CD4-positive, alpha-beta memory T cell (primary cell): ENCODE measurements at regions not wholly inside any gene's neighbourhood (a gene's known extent, or its start where the extent isn't known, plus 50 kb on each side); places are given as distances from the start of the nearest gene placed in this dataset.

Source experiments
- CTCF ChIA-PET: fragments of 350-600 bp; sonication (Branson Sonifier 250); formaldehyde crosslinking; loops from one replicate; lab custom pipeline; 2021; ENCODE audit warnings: inconsistent platforms; ENCODE audit not compliant: partially characterized antibody; lab: Charles Lee
- POLR2A ChIA-PET: fragments of 350-600 bp; sonication (Branson Sonifier 250); formaldehyde crosslinking; loops from one replicate; lab custom pipeline; 2021; ENCODE audit not compliant: partially characterized antibody; lab: Charles Lee
- DNase-seq, 5 donors: peaks; one replicate each; pipeline versions ENCODE4 v3.0.0 to v3.0.0-alpha.2; 2020 to 2022; ENCODE audit warnings: mixed read lengths in 1 of 5
- H3K27ac ChIP-seq: one replicate; pipeline ENCODE4 v1.7.0; 2013; ENCODE audit warnings: low read depth, low read length
- H3K27me3 ChIP-seq: 2 replicates; pipeline ENCODE4 v1.7.0; 2013; ENCODE audit warnings: mild to moderate bottlenecking, low read length, moderate library complexity; ENCODE audit not compliant: insufficient read depth
- H3K36me3 ChIP-seq: 2 replicates; pipeline ENCODE4 v1.7.0; 2013; ENCODE audit warnings: mild to moderate bottlenecking, low read length, moderate library complexity; ENCODE audit not compliant: insufficient read depth
- H3K4me1 ChIP-seq: 2 replicates; pipeline ENCODE4 v1.7.0; 2013; ENCODE audit warnings: mild to moderate bottlenecking, low read length, moderate library complexity; ENCODE audit not compliant: insufficient read depth
- H3K4me3 ChIP-seq, 2 donors: one replicate each; pipeline ENCODE4 v1.7.0; 2013; ENCODE audit warnings: low read length in 2 of 2, mild to moderate bottlenecking in 1 of 2
- H3K9me3 ChIP-seq, 2 donors: one replicate each; pipeline ENCODE4 v1.7.0; 2013; ENCODE audit warnings: low read length in 2 of 2, control low read depth in 1 of 2; ENCODE audit not compliant: control insufficient read depth in 1 of 2
- H3K27ac Mint-ChIP-seq, 7 donors: one replicate each; pipeline ENCODE4 v1.8.0; 2020 to 2021; ENCODE audit warnings: mixed read lengths in 7 of 7, mild to moderate bottlenecking in 6 of 7, inconsistent platforms in 3 of 7, moderate library complexity in 3 of 7
- H3K27me3 Mint-ChIP-seq, 2 donors: one replicate each; pipeline ENCODE4 v1.8.0; 2020 to 2021; ENCODE audit warnings: mixed read lengths in 2 of 2
- H3K36me3 Mint-ChIP-seq, 2 donors: one replicate each; pipeline ENCODE4 v1.8.0; 2020 to 2021; ENCODE audit warnings: mixed read lengths in 2 of 2, inconsistent platforms in 1 of 2, mild to moderate bottlenecking in 1 of 2
- H3K4me1 Mint-ChIP-seq, 4 donors: one replicate each; pipeline ENCODE4 v1.8.0; 2020 to 2021; ENCODE audit warnings: mixed read lengths in 4 of 4, mild to moderate bottlenecking in 1 of 4
- H3K4me3 Mint-ChIP-seq, 8 donors: one replicate each; pipeline ENCODE4 v1.8.0; 2020 to 2021; ENCODE audit warnings: mixed read lengths in 8 of 8, mild to moderate bottlenecking in 7 of 8, moderate library complexity in 6 of 8, inconsistent platforms in 3 of 8
- H3K9me3 Mint-ChIP-seq, 8 donors: one replicate each; pipeline ENCODE4 v1.8.0; 2020 to 2021; ENCODE audit warnings: mixed read lengths in 8 of 8, mild to moderate bottlenecking in 5 of 8, inconsistent platforms in 3 of 8, moderate library complexity in 1 of 8
- intact Hi-C: fragments of 100-400 bp; cut with micrococcal nuclease; formaldehyde crosslinking; loops from one replicate; pipeline ENCODE4 v1.15.1; 2023

GRCh38 chr14:97850466-97850865 lies 1053.3 kb downstream of the VRK1 start:
- CTCF ChIA-PET, result no interaction called here
- H3K4me1 Mint-ChIP-seq, result no peaks in the 10 kb centered on the region

GRCh38 chr14:97850886-97851285 lies 1053.7 kb downstream of the VRK1 start:
- no peaks in the 10 kb centered on the region for H3K36me3 Mint-ChIP-seq
- no peaks in the 10 kb centered on the region for H3K9me3 Mint-ChIP-seq
- ChIA-PET CTCF (no interaction called here), POLR2A (no interaction called here)
- H3K9me3 ChIP-seq, result no peaks in the 10 kb centered on the region
- H3K4me3 ChIP-seq, result no peak overlapping the region
- no peaks in the 10 kb centered on the region for H3K4me1 Mint-ChIP-seq
- H3K27me3 Mint-ChIP-seq, result peaks cover 0 to 2% of the 10 kb centered on the region in 2 donors
- no peak overlapping the region for H3K4me3 Mint-ChIP-seq
- DNase-seq, result no peak
- H3K4me1 ChIP-seq, result no peaks in the 10 kb centered on the region
- H3K27me3 ChIP-seq, result no peaks in the 10 kb centered on the region
- intact Hi-C loops, result no loop called here
- H3K27ac ChIP-seq, result no peak overlapping the region
- no peak overlapping the region for H3K27ac Mint-ChIP-seq
- H3K36me3 ChIP-seq, result no peaks in the 10 kb centered on the region

More at GRCh38 chr14:97850466-97850865, 1053.3 kb downstream of the VRK1 start:
- no peak overlapping the region for H3K27ac Mint-ChIP-seq
- no peaks in the 10 kb centered on the region for H3K27me3 ChIP-seq
- intact Hi-C loops, result no loop called here
- POLR2A ChIA-PET, result no interaction called here
- no peaks in the 10 kb centered on the region for H3K9me3 ChIP-seq
- H3K4me3 ChIP-seq, result no peak overlapping the region
- peaks cover 0 to 2% of the 10 kb centered on the region in 2 donors for H3K27me3 Mint-ChIP-seq
- no peaks in the 10 kb centered on the region for H3K36me3 Mint-ChIP-seq
- no peak overlapping the region for H3K4me3 Mint-ChIP-seq
- no peaks in the 10 kb centered on the region for H3K9me3 Mint-ChIP-seq
- H3K27ac ChIP-seq, result no peak overlapping the region
- DNase-seq, result no peak
- H3K4me1 ChIP-seq, result no peaks in the 10 kb centered on the region
- no peaks in the 10 kb centered on the region for H3K36me3 ChIP-seq

- H3K4me1 Mint-ChIP-seq, result no peaks in the 10 kb centered on the region
- no peaks in the 10 kb centered on the region for H3K27me3 ChIP-seq
- no peak for DNase-seq
- H3K27ac Mint-ChIP-seq, result no peak overlapping the region
- CTCF ChIA-PET, result interaction anchor here (0.9 kb wide), 1 partner anchor 9 kb away, joined by 3 read pairs; no protein-coding TSS in a partner anchor
- H3K27ac ChIP-seq, result no peak overlapping the region
- POLR2A ChIA-PET, result no interaction called here
- no peaks in the 10 kb centered on the region for H3K9me3 Mint-ChIP-seq
- H3K4me3 Mint-ChIP-seq, result no peak overlapping the region
- intact Hi-C loops, result no loop called here
- no peak overlapping the region for H3K4me3 ChIP-seq
- peaks cover 0 to 2% of the 10 kb centered on the region in 2 donors for H3K27me3 Mint-ChIP-seq
- H3K9me3 ChIP-seq, result no peaks in the 10 kb centered on the region
- no peaks in the 10 kb centered on the region for H3K36me3 ChIP-seq
- no peaks in the 10 kb centered on the region for H3K36me3 Mint-ChIP-seq
- no peaks in the 10 kb centered on the region for H3K4me1 ChIP-seq
These were observed 1054.3 kb downstream of the VRK1 start for GRCh38 chr14:97851428-97851995.

GRCh38 chr14:97854918-97855317 lies 1057.7 kb downstream of the VRK1 start:
- Histone ChIP-seq H3K9me3 (no peaks in the 10 kb centered on the region), H3K36me3 (no peaks in the 10 kb centered on the region), H3K4me3 (no peak overlapping the region), H3K27ac (no peak overlapping the region), H3K4me1 (no peaks in the 10 kb centered on the region), H3K27me3 (no peaks in the 10 kb centered on the region)
- Mint-ChIP-seq H3K9me3 (no peaks in the 10 kb centered on the region), H3K27ac (no peak overlapping the region), H3K27me3 (peaks cover 2% of the 10 kb centered on the region in 2 donors), H3K4me3 (no peak overlapping the region), H3K36me3 (no peaks in the 10 kb centered on the region), H3K4me1 (no peaks in the 10 kb centered on the region)
- no peak for DNase-seq
- POLR2A ChIA-PET, result no interaction called here
- CTCF ChIA-PET, result no interaction called here
- intact Hi-C loops, result no loop called here

- Histone ChIP-seq H3K4me3 (no peak overlapping the region), H3K27ac (no peak overlapping the region), H3K27me3 (no peaks in the 10 kb centered on the region), H3K36me3 (no peaks in the 10 kb centered on the region), H3K9me3 (no peaks in the 10 kb centered on the region), H3K4me1 (no peaks in the 10 kb centered on the region)
- Mint-ChIP-seq H3K36me3 (peaks cover 0 to 5% of the 10 kb centered on the region in 2 donors), H3K4me3 (no peak overlapping the region), H3K4me1 (no peaks in the 10 kb centered on the region), H3K9me3 (peaks cover 0 to 3% (median 0%) of the 10 kb centered on the region in 8 donors), H3K27me3 (no peaks in the 10 kb centered on the region), H3K27ac (no peak overlapping the region)
- no peak for DNase-seq
- ChIA-PET POLR2A (no interaction called here), CTCF (no interaction called here)
- intact Hi-C loops, result no loop called here
These were observed 1069.0 kb downstream of the VRK1 start for GRCh38 chr14:97866195-97866594.

- H3K4me3 Mint-ChIP-seq, result no peak overlapping the region
- Histone ChIP-seq H3K27ac (no peak overlapping the region), H3K9me3 (no peaks in the 10 kb centered on the region), H3K27me3 (no peaks in the 10 kb centered on the region), H3K4me1 (no peaks in the 10 kb centered on the region), H3K36me3 (no peaks in the 10 kb centered on the region), H3K4me3 (no peak overlapping the region)
- H3K36me3 Mint-ChIP-seq, result peaks cover 0 to 5% of the 10 kb centered on the region in 2 donors
- no peak overlapping the region for H3K27ac Mint-ChIP-seq
- peaks cover 0 to 1% (median 0%) of the 10 kb centered on the region in 4 donors for H3K4me1 Mint-ChIP-seq
- intact Hi-C loops, result no loop called here
- ChIA-PET CTCF (no interaction called here), POLR2A (no interaction called here)
- DNase-seq, result no peak
- no peaks in the 10 kb centered on the region for H3K27me3 Mint-ChIP-seq
- H3K9me3 Mint-ChIP-seq, result peaks cover 0 to 3% (median 0%) of the 10 kb centered on the region in 8 donors
These were observed 1069.5 kb downstream of the VRK1 start for GRCh38 chr14:97866664-97867063.

- CTCF ChIA-PET, result no interaction called here
These were observed 1076.1 kb downstream of the VRK1 start for GRCh38 chr14:97873291-97873690.

More at GRCh38 chr14:97873291-97873690, 1076.1 kb downstream of the VRK1 start:
- H3K36me3 ChIP-seq, result no peaks in the 10 kb centered on the region
- Mint-ChIP-seq H3K4me3 (no peak overlapping the region), H3K27me3 (no peaks in the 10 kb centered on the region), H3K36me3 (no peaks in the 10 kb centered on the region), H3K9me3 (peaks cover 0 to 4% (median 0%) of the 10 kb centered on the region in 8 donors), H3K27ac (no peak overlapping the region), H3K4me1 (peaks cover 16 to 23% (median 19%) of the 10 kb centered on the region in 4 donors)
- no peaks in the 10 kb centered on the region for H3K9me3 ChIP-seq
- POLR2A ChIA-PET, result no interaction called here
- no peaks in the 10 kb centered on the region for H3K27me3 ChIP-seq
- no peak overlapping the region for H3K27ac ChIP-seq
- peaks cover 18% of the 10 kb centered on the region for H3K4me1 ChIP-seq
- no peak for DNase-seq
- intact Hi-C loops, result no loop called here
- H3K4me3 ChIP-seq, result no peak overlapping the region
